Karpas-422 (cell line): ENCODE measurements at regions not wholly inside any gene's neighbourhood (a gene's known extent, or its start where the extent isn't known, plus 50 kb on each side); places are given as distances from the start of the nearest gene placed in this dataset.

ENCODE experiments used
- DNase-seq: peaks from one replicate; pipeline ENCODE4 v3.0.0-alpha.2; 2015
- H2AFZ ChIP-seq: fragments of 200-600 bp; sonication (generic); 2 replicates; pipeline ENCODE4 v1.6.1; 2014; ENCODE audit warnings: antibody characterized with exemption, low read length, mixed read lengths
- H3K27ac ChIP-seq: fragments of 200-600 bp; sonication (generic); 2 replicates; pipeline ENCODE4 v1.5.1; 2014; ENCODE audit warnings: mild to moderate bottlenecking, low read length, moderate library complexity
- H3K27me3 ChIP-seq: fragments of 200-600 bp; sonication (generic); 2 replicates; pipeline ENCODE4 v1.6.1; 2014; ENCODE audit warnings: low read length, mixed read lengths
- H3K36me3 ChIP-seq: fragments of 200-600 bp; sonication (generic); 2 replicates; pipeline ENCODE4 v1.6.1; 2014; ENCODE audit warnings: low read length, mixed read lengths; ENCODE audit not compliant: insufficient read depth
- H3K4me1 ChIP-seq: fragments of 200-600 bp; sonication (generic); 2 replicates; pipeline ENCODE4 v1.6.1; 2014; ENCODE audit warnings: mild to moderate bottlenecking, low read length, mixed read lengths
- H3K4me2 ChIP-seq: fragments of 200-600 bp; sonication (generic); 2 replicates; pipeline ENCODE4 v1.6.1; 2014; ENCODE audit warnings: low read length, low read depth, mild to moderate bottlenecking; ENCODE audit not compliant: poor library complexity, severe bottlenecking
- H3K4me3 ChIP-seq: fragments of 200-600 bp; sonication (generic); 2 replicates; pipeline ENCODE4 v1.5.1; 2014; ENCODE audit warnings: mild to moderate bottlenecking, antibody characterized with exemption, low read length, mixed read lengths
- H3K79me2 ChIP-seq: fragments of 200-600 bp; sonication (generic); 2 replicates; pipeline ENCODE4 v1.6.1; 2014; ENCODE audit warnings: mild to moderate bottlenecking, low read length, mixed read lengths
- H3K9ac ChIP-seq: fragments of 200-600 bp; sonication (generic); 2 replicates; pipeline ENCODE4 v1.6.0; 2014; ENCODE audit warnings: low read length
- H3K9me2 ChIP-seq: fragments of 200-600 bp; sonication (generic), shearing (Covaris generic); replicated peaks from 2 replicates; pipeline ENCODE4 v1.6.0; 2014; ENCODE audit warnings: mild to moderate bottlenecking, low read length, moderate library complexity; ENCODE audit not compliant: insufficient read depth
- H3K9me3 ChIP-seq: fragments of 300-700, 200-600 bp; sonication (generic); 2 replicates; pipeline ENCODE4 v1.6.1; 2014; ENCODE audit warnings: low read length, mixed read lengths
- H4K20me1 ChIP-seq: fragments of 200-600 bp; sonication (generic); 2 replicates; pipeline ENCODE4 v1.6.1; 2014; ENCODE audit warnings: mild to moderate bottlenecking, antibody characterized with exemption, low read length, low read depth; ENCODE audit not compliant: insufficient read depth

GRCh38 chr13:109368230-109368629 is 418.2 kb downstream of the IRS2 start:
- H3K36me3 ChIP-seq: no peaks in the 10 kb centered on the region
- H3K4me1 ChIP-seq: no peaks in the 10 kb centered on the region
- H3K9ac ChIP-seq: no peak overlapping the region
- H3K27me3 ChIP-seq: no peaks in the 10 kb centered on the region
- no peaks in the 10 kb centered on the region for H3K79me2 ChIP-seq
- no peak overlapping the region for H3K27ac ChIP-seq
- no peak overlapping the region for H3K4me3 ChIP-seq
- H3K9me2 ChIP-seq: no peaks in the 10 kb centered on the region
- DNase-seq: no peak
- no peaks in the 10 kb centered on the region for H4K20me1 ChIP-seq
- no peak overlapping the region for H3K4me2 ChIP-seq
- no peak overlapping the region for H2AFZ ChIP-seq
- H3K9me3 ChIP-seq: no peaks in the 10 kb centered on the region

- Histone ChIP-seq H4K20me1 (no peaks in the 10 kb centered on the region), H3K9ac (no peak overlapping the region), H3K4me1 (no peaks in the 10 kb centered on the region), H3K27me3 (no peaks in the 10 kb centered on the region), H3K4me2 (no peak overlapping the region), H3K79me2 (no peaks in the 10 kb centered on the region), H3K9me3 (no peaks in the 10 kb centered on the region), H3K27ac (no peak overlapping the region), H3K4me3 (no peak overlapping the region), H3K36me3 (no peaks in the 10 kb centered on the region), H3K9me2 (no peaks in the 10 kb centered on the region), H2AFZ (no peak overlapping the region)
- no peak for DNase-seq
These were observed 419.9 kb downstream of the IRS2 start for GRCh38 chr13:109366525-109366924.

- no peaks in the 10 kb centered on the region for H3K36me3 ChIP-seq
- no peak overlapping the region for H3K27ac ChIP-seq
- H2AFZ ChIP-seq: no peak overlapping the region
- H3K27me3 ChIP-seq: no peaks in the 10 kb centered on the region
- no peak overlapping the region for H3K9ac ChIP-seq
- no peaks in the 10 kb centered on the region for H3K4me1 ChIP-seq
- H3K79me2 ChIP-seq: no peaks in the 10 kb centered on the region
- H3K4me2 ChIP-seq: no peak overlapping the region
- H3K9me3 ChIP-seq: no peaks in the 10 kb centered on the region
- H3K9me2 ChIP-seq: no peaks in the 10 kb centered on the region
- H4K20me1 ChIP-seq: no peaks in the 10 kb centered on the region
- DNase-seq: no peak
- no peak overlapping the region for H3K4me3 ChIP-seq
These were observed 423.0 kb downstream of the IRS2 start for GRCh38 chr13:109363431-109363830.

- H4K20me1 ChIP-seq: no peaks in the 10 kb centered on the region
- no peak overlapping the region for H3K9ac ChIP-seq
- no peaks in the 10 kb centered on the region for H3K79me2 ChIP-seq
- H3K27me3 ChIP-seq: no peaks in the 10 kb centered on the region
- no peak overlapping the region for H3K4me2 ChIP-seq
- H3K4me3 ChIP-seq: no peak overlapping the region
- no peak overlapping the region for H3K27ac ChIP-seq
- H3K4me1 ChIP-seq: no peaks in the 10 kb centered on the region
- no peak for DNase-seq
- no peaks in the 10 kb centered on the region for H3K36me3 ChIP-seq
- no peaks in the 10 kb centered on the region for H3K9me2 ChIP-seq
- no peak overlapping the region for H2AFZ ChIP-seq
- no peaks in the 10 kb centered on the region for H3K9me3 ChIP-seq
These were observed 423.8 kb downstream of the IRS2 start for GRCh38 chr13:109362616-109363015.

DNA sequence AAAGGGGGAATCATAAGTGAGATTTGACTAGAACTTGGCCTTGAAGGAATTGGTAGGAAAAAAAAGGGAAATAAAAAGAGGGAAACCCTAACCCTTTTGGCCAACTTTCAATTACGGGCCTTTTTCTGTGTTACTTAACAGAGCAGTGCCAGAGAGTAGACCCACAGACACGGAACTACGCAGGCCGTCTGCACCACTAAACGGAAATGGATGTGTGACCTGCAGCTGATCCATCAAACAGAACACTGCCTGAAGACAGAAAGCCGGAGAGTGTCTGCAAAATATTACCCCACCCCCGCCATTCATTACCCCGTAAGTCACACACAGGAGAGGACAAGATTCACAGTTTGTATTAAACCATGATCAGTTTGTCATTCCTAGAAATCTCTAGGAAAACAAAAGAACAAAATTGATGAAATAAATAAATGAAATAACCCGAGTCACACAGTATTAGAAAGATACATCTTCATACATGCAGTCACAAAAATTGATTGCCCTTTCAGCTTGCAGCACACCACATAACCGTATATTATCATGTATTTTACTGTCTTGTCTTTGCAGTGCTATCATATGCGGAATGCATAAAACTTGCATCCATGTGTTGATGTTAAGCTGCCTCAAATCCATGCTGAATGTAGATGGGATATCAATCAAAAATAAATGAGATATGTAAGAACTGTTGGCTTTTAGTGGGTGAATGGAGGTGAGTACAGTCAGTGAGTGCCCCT is 424.7 kb downstream of the IRS2 start:
- Histone ChIP-seq H3K4me1 (no peaks in the 10 kb centered on the region), H3K36me3 (no peaks in the 10 kb centered on the region), H3K9me3 (no peaks in the 10 kb centered on the region), H3K27me3 (no peaks in the 10 kb centered on the region), H3K4me2 (no peak overlapping the region), H3K4me3 (no peak overlapping the region), H3K9me2 (no peaks in the 10 kb centered on the region), H3K79me2 (no peaks in the 10 kb centered on the region), H3K9ac (no peak overlapping the region), H4K20me1 (no peaks in the 10 kb centered on the region), H3K27ac (no peak overlapping the region), H2AFZ (no peak overlapping the region)
- DNase-seq: no peak

GRCh38 chr13:109357751-109358471 is 428.5 kb downstream of the IRS2 start:
- no peak overlapping the region for H3K27ac ChIP-seq
- H2AFZ ChIP-seq: no peak overlapping the region
- DNase-seq: no peak
- H3K4me2 ChIP-seq: no peak overlapping the region
- no peaks in the 10 kb centered on the region for H3K79me2 ChIP-seq
- no peaks in the 10 kb centered on the region for H3K9me2 ChIP-seq
- no peaks in the 10 kb centered on the region for H4K20me1 ChIP-seq
- H3K4me1 ChIP-seq: no peaks in the 10 kb centered on the region
- H3K27me3 ChIP-seq: no peaks in the 10 kb centered on the region
- no peaks in the 10 kb centered on the region for H3K9me3 ChIP-seq
- no peak overlapping the region for H3K9ac ChIP-seq
- no peak overlapping the region for H3K4me3 ChIP-seq
- no peaks in the 10 kb centered on the region for H3K36me3 ChIP-seq

DNA sequence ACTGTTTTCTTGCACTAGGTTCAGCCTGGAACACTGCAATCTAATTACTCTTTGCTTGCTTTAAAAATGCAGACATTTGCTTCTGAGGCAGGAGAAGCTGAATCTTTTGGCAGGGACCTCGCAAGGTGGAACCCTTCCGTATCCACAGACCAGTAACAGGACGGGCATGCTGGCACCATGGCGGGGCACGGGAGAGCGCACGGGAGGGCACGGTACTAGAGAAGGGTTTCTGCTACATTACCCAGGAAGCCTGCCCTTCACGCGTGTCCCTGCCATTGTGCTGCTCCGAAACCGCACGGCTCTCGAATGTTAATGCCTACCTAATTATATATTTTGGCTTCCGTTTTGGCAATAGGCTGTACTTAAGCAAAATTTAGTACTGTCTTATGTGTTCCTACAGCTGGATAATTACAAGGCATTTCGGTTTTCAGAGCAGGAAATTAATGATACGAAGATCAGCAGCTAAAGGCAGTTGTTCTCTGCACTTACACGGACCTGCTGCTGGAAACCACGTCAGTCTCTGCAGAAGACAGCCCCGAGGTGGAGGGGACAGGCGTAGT is 430.4 kb downstream of the IRS2 start:
- H3K27ac ChIP-seq: no peak overlapping the region
- H2AFZ ChIP-seq: no peak overlapping the region
- H3K9me3 ChIP-seq: no peaks in the 10 kb centered on the region
- DNase-seq: no peak
- H3K4me3 ChIP-seq: no peak overlapping the region
- H3K79me2 ChIP-seq: no peaks in the 10 kb centered on the region
- H3K4me1 ChIP-seq: no peaks in the 10 kb centered on the region
- H3K9ac ChIP-seq: no peak overlapping the region
- H3K27me3 ChIP-seq: no peaks in the 10 kb centered on the region
- H3K9me2 ChIP-seq: 0 out of 2 replicates have a peak, but pooled peaks cover 2% of the 10 kb centered on the region
- no peaks in the 10 kb centered on the region for H3K36me3 ChIP-seq
- H3K4me2 ChIP-seq: no peak overlapping the region
- H4K20me1 ChIP-seq: no peaks in the 10 kb centered on the region

DNA sequence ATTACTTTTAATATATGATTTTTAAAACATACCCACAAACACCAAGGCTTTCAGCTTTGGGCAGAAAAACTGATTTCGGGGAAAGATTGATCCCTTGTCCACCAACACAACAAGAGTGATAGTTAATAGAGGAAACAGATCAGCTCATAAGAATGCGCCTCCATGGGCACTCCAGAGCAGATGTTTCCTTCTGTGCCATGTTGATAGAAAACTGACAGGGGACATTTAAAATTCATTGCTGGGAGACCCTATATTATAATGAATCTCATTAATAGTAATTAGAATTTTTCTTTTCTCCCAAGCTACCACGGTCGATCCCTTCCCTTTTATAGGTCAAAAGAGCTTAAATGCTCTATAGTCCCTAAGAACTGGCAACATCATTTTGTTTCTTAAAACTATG is 431.2 kb downstream of the IRS2 start:
- Histone ChIP-seq H3K9ac (no peak overlapping the region), H3K79me2 (no peaks in the 10 kb centered on the region), H3K4me2 (no peak overlapping the region), H3K36me3 (no peaks in the 10 kb centered on the region), H3K27ac (no peak overlapping the region), H2AFZ (no peak overlapping the region), H3K9me2 (0 out of 2 replicates have a peak, but pooled peaks cover 4% of the 10 kb centered on the region), H4K20me1 (no peaks in the 10 kb centered on the region), H3K4me1 (no peaks in the 10 kb centered on the region), H3K9me3 (no peaks in the 10 kb centered on the region), H3K4me3 (no peak overlapping the region), H3K27me3 (no peaks in the 10 kb centered on the region)
- no peak for DNase-seq
